ENCODE measurements at regions not wholly inside any gene's neighbourhood (a gene's known extent, or its start where the extent isn't known, plus 50 kb on each side); places are given as distances from the start of the nearest gene placed in this dataset.
"Not testable (repeated sequence)": the region's sequence is repeated elsewhere in the genome, so short reads cannot be mapped to it uniquely, and the experiment has no call there.

- no peak for TF ChIP-seq CTCF (conservative IDR thresholded peaks at IDR 0.05)
- Histone ChIP-seq H3K4me3 (ENCODE audit: low read length) (no peak overlapping the region), H3K27ac (ENCODE audit: low read depth, low read length) (no peak overlapping the region), H3K9ac (ENCODE audit: extremely low read depth, low read length, poor library complexity, severe bottlenecking) (no peak overlapping the region), H3K4me1 (ENCODE audit: control insufficient read depth, insufficient read depth, low read length) (peaks cover 6% of the 10 kb centered on the region), H3K36me3 (ENCODE audit: control insufficient read depth, insufficient read depth, low read length) (no peaks in the 10 kb centered on the region), H3K9me3 (ENCODE audit: control insufficient read depth, low read length) (no peaks in the 10 kb centered on the region), H3K27me3 (ENCODE audit: control insufficient read depth, insufficient read depth, low read length, poor library complexity, severe bottlenecking) (no peaks in the 10 kb centered on the region)
- 95% methylated on average over 5 to 6 of the region's 7 CpGs for WGBS, 2 experiments (ENCODE audit: insufficient coverage in 1 of 2, insufficient read length in 1 of 2)
- no peaks in the 10 kb centered on the region for H3K36me3 Mint-ChIP-seq (ENCODE audit: low read depth)
- no peak overlapping the region for H3K27ac Mint-ChIP-seq
- H3K9me3 Mint-ChIP-seq: no peaks in the 10 kb centered on the region
- no peak overlapping the region for H3K4me3 Mint-ChIP-seq
- peaks cover 21% of the 10 kb centered on the region for H3K4me1 Mint-ChIP-seq
- DNase-seq: no peak
- peaks cover 2% of the 10 kb centered on the region for H3K27me3 Mint-ChIP-seq (ENCODE audit: insufficient read depth)
Measured at GRCh38 chr9:90521811-90522570, 120.6 kb downstream of the DIRAS2 start.

GRCh38 chr9:90523958-90524357 lies 118.7 kb downstream of the DIRAS2 start:
- Mint-ChIP-seq H3K27ac (no peak overlapping the region), H3K4me3 (no peak overlapping the region), H3K9me3 (peaks cover 2% of the 10 kb centered on the region), H3K4me1 (peaks cover 8% of the 10 kb centered on the region), H3K27me3 (ENCODE audit: insufficient read depth) (peaks cover 2% of the 10 kb centered on the region), H3K36me3 (ENCODE audit: low read depth) (no peaks in the 10 kb centered on the region)
- H3K9me3 ChIP-seq (ENCODE audit: control insufficient read depth, low read length): no peaks in the 10 kb centered on the region
- no peak overlapping the region for H3K27ac ChIP-seq (ENCODE audit: low read depth, low read length)
- no peak for DNase-seq
- TF ChIP-seq CTCF (conservative IDR thresholded peaks at IDR 0.05): no peak
- no peaks in the 10 kb centered on the region for H3K36me3 ChIP-seq (ENCODE audit: control insufficient read depth, insufficient read depth, low read length)
- H3K4me1 ChIP-seq (ENCODE audit: control insufficient read depth, insufficient read depth, low read length): no peaks in the 10 kb centered on the region
- no peak overlapping the region for H3K4me3 ChIP-seq (ENCODE audit: low read length)
- 89 to 100% methylated on average over 1 of the region's 1 CpG for whole genome bisulfite sequencing, 2 experiments (ENCODE audit: insufficient coverage in 1 of 2, insufficient read length in 1 of 2)
- H3K9ac ChIP-seq (ENCODE audit: extremely low read depth, low read length, poor library complexity, severe bottlenecking): no peak overlapping the region
- no peaks in the 10 kb centered on the region for H3K27me3 ChIP-seq (ENCODE audit: control insufficient read depth, insufficient read depth, low read length, poor library complexity, severe bottlenecking)

GRCh38 chr9:90526386-90526785 lies 116.2 kb downstream of the DIRAS2 start:
- no peaks in the 10 kb centered on the region for H3K36me3 Mint-ChIP-seq (ENCODE audit: low read depth)
- H3K27me3 Mint-ChIP-seq (ENCODE audit: insufficient read depth): peaks cover 2% of the 10 kb centered on the region
- no peak for TF ChIP-seq CTCF (conservative IDR thresholded peaks at IDR 0.05)
- no peak overlapping the region for H3K4me3 ChIP-seq (ENCODE audit: low read length)
- no peaks in the 10 kb centered on the region for H3K36me3 ChIP-seq (ENCODE audit: control insufficient read depth, insufficient read depth, low read length)
- no peaks in the 10 kb centered on the region for H3K9me3 ChIP-seq (ENCODE audit: control insufficient read depth, low read length)
- no peak overlapping the region for H3K9ac ChIP-seq (ENCODE audit: extremely low read depth, low read length, poor library complexity, severe bottlenecking)
- no peaks in the 10 kb centered on the region for H3K27me3 ChIP-seq (ENCODE audit: control insufficient read depth, insufficient read depth, low read length, poor library complexity, severe bottlenecking)
- H3K9me3 Mint-ChIP-seq: peaks cover 2% of the 10 kb centered on the region
- H3K4me1 Mint-ChIP-seq: peaks cover 7% of the 10 kb centered on the region
- H3K27ac Mint-ChIP-seq: no peak overlapping the region
- no peak overlapping the region for H3K27ac ChIP-seq (ENCODE audit: low read depth, low read length)
- no peak overlapping the region for H3K4me3 Mint-ChIP-seq
- no peaks in the 10 kb centered on the region for H3K4me1 ChIP-seq (ENCODE audit: control insufficient read depth, insufficient read depth, low read length)
- DNase-seq: no peak

DNA sequence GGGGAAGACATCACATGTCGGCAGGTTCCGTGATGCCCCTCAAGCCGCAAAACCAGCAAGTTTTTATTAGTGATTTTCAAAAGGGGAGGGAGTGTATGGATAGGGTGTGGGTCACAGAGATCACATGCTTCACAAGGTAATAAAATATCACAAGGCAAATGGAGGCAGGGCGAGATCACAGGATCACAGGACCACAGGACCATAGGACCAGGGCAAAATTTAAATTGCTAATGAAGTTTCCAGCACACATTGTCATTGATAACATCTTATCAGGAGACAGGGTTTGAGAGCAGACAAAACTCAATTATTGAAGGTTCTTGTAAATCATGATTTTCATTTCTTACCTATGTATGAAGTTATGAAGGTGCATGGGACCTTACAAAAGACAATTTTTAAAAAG lies 106.5 kb downstream of the DIRAS2 start:
- not testable (repeated sequence) for H3K9me3 Mint-ChIP-seq; H3K9me3 ChIP-seq (ENCODE audit: control insufficient read depth, low read length); H3K27ac Mint-ChIP-seq; H3K27ac ChIP-seq (ENCODE audit: low read depth, low read length); H3K27me3 ChIP-seq (ENCODE audit: control insufficient read depth, insufficient read depth, low read length, poor library complexity, severe bottlenecking); H3K4me1 ChIP-seq (ENCODE audit: control insufficient read depth, insufficient read depth, low read length); H3K36me3 ChIP-seq (ENCODE audit: control insufficient read depth, insufficient read depth, low read length); H3K4me3 Mint-ChIP-seq; DNase-seq; H3K9ac ChIP-seq (ENCODE audit: extremely low read depth, low read length, poor library complexity, severe bottlenecking); H3K27me3 Mint-ChIP-seq (ENCODE audit: insufficient read depth); H3K36me3 Mint-ChIP-seq (ENCODE audit: low read depth); H3K4me3 ChIP-seq (ENCODE audit: low read length)
- 83 to 89% methylated on average over 4 of the region's 4 CpGs for WGBS, 2 experiments (ENCODE audit: insufficient coverage in 1 of 2, insufficient read length in 1 of 2)
- peaks cover 15% of the 10 kb centered on the region for H3K4me1 Mint-ChIP-seq

Measured in endodermal cell (in vitro differentiated cells).